H1 (cell line): ENCODE measurements at regions not wholly inside any gene's neighbourhood (a gene's known extent, or its start where the extent isn't known, plus 50 kb on each side); places are given as distances from the start of the nearest gene placed in this dataset.

ENCODE experiments used
- CTCF ChIA-PET: fragments of 300-600 bp; sonication (Branson Sonifier 250); formaldehyde crosslinking; loops from one replicate; lab custom pipeline; 2021; ENCODE audit not compliant: partially characterized antibody; lab: Charles Lee
- POLR2A ChIA-PET: fragments of 300-600 bp; sonication (Branson Sonifier 250); formaldehyde crosslinking; loops from one replicate; lab custom pipeline; 2021; ENCODE audit warnings: inconsistent platforms; ENCODE audit not compliant: partially characterized antibody; lab: Charles Lee
- DNase-seq, 2 experiments: peaks; one replicate each; pipeline versions ENCODE4 v3.0.0 to v3.0.0-alpha.2; 2010 to 2022; ENCODE audit warnings: low spot score in 2 of 2, low read depth in 1 of 2, mixed read lengths in 1 of 2
- FAIRE-seq: peaks from 2 replicates; lab custom pipeline; 2011; peaks lifted over from hg19 to GRCh38; lab: Jason Lieb, UNC
- H2AFZ ChIP-seq: 2 replicates; pipeline ENCODE4 v1.8.1; 2012; ENCODE audit warnings: low read length, inconsistent platforms
- H2AK5ac ChIP-seq: 2 replicates; pipeline ENCODE4 v1.6.1; 2013; ENCODE audit warnings: low read depth, low read length
- H2BK120ac ChIP-seq: replicated peaks from 2 replicates; pipeline ENCODE3; 2013; ENCODE audit warnings: low read depth, low read length, inconsistent platforms
- H2BK12ac ChIP-seq: 2 replicates; pipeline ENCODE4 v1.6.1; 2013; ENCODE audit warnings: low read depth, low read length
- H2BK15ac ChIP-seq: 2 replicates; pipeline ENCODE4 v1.6.1; 2013; ENCODE audit warnings: low read length
- H2BK20ac ChIP-seq: 2 replicates; pipeline ENCODE4 v1.6.1; 2013; ENCODE audit warnings: low read length
- H2BK5ac ChIP-seq: 2 replicates; pipeline ENCODE4 v1.6.1; 2013; ENCODE audit warnings: low read depth, low read length
- H3K14ac ChIP-seq: 2 replicates; pipeline ENCODE4 v1.6.1; 2013; ENCODE audit warnings: inconsistent platforms; ENCODE audit not compliant: insufficient read length
- H3K18ac ChIP-seq: 2 replicates; pipeline ENCODE4 v1.6.1; 2013; ENCODE audit warnings: low read length; ENCODE audit errors: extremely low read depth
- H3K23ac ChIP-seq: 2 replicates; pipeline ENCODE4 v1.6.1; 2013; ENCODE audit warnings: inconsistent platforms; ENCODE audit not compliant: insufficient read length
- H3K23me2 ChIP-seq: 2 replicates; pipeline ENCODE4 v1.6.1; 2013; ENCODE audit warnings: low read depth, low read length
- H3K27ac ChIP-seq: 2 replicates; pipeline ENCODE4 v1.6.1; 2011; ENCODE audit warnings: low read depth, low read length, inconsistent platforms
- H3K27me3 ChIP-seq, 4 experiments: replicated peaks in 1 of 4; 1 replicate in 1 of 4; 2 replicates in 3 of 4; pipeline versions ENCODE4 v1.6.1 to v1.8.1; 2011 to 2013; ENCODE audit warnings: low read length in 3 of 4, mild to moderate bottlenecking in 3 of 4, inconsistent platforms in 2 of 4, mixed read lengths in 2 of 4, moderate library complexity in 1 of 4; ENCODE audit not compliant: control insufficient read depth in 3 of 4, insufficient read depth in 3 of 4; ENCODE audit errors: extremely low read depth in 1 of 4
- H3K36me3 ChIP-seq, 4 experiments: 2 replicates each; pipeline versions ENCODE4 v1.6.1 to v1.8.1; 2011 to 2013; ENCODE audit warnings: mild to moderate bottlenecking in 4 of 4, low read length in 3 of 4, moderate library complexity in 2 of 4, control low read depth in 1 of 4, inconsistent platforms in 1 of 4; ENCODE audit not compliant: insufficient read depth in 4 of 4, control insufficient read depth in 2 of 4
- H3K4ac ChIP-seq: replicated peaks from 2 replicates; pipeline ENCODE3; 2013; ENCODE audit warnings: low read length, low read depth, mixed read lengths, inconsistent platforms; ENCODE audit not compliant: insufficient read length
- H3K4me1 ChIP-seq, 4 experiments: replicated peaks in 1 of 4; 1 replicate in 1 of 4; 2 replicates in 3 of 4; pipeline versions ENCODE4 v1.6.1 to v1.8.1; 2011 to 2013; ENCODE audit warnings: low read length in 3 of 4, inconsistent platforms in 2 of 4, mixed read lengths in 1 of 4; ENCODE audit not compliant: insufficient read depth in 4 of 4, control insufficient read depth in 3 of 4
- H3K4me2 ChIP-seq, 2 experiments: 2 replicates each; pipeline versions ENCODE4 v1.6.1 to v1.8.1; 2011 to 2013; ENCODE audit warnings: low read depth in 2 of 2, low read length in 2 of 2, control low read depth in 1 of 2, inconsistent platforms in 1 of 2, mild to moderate bottlenecking in 1 of 2; ENCODE audit not compliant: insufficient read depth in 1 of 2
- H3K4me3 ChIP-seq, 4 experiments: fragments of 200-600, 300-600 bp in 1 of 4; sonication (generic), shearing (Covaris generic), sonication (Bioruptor Twin) in 1 of 4; 2 replicates each; pipeline versions ENCODE4 v1.5.1 to v1.8.1; 2011 to 2016; ENCODE audit warnings: low read length in 4 of 4, low read depth in 3 of 4, control low read depth in 2 of 4, inconsistent platforms in 2 of 4, mild to moderate bottlenecking in 2 of 4, mixed read lengths in 1 of 4, moderate library complexity in 1 of 4; ENCODE audit not compliant: insufficient read depth in 2 of 4; ENCODE audit errors: extremely low read depth in 1 of 4
- H3K56ac ChIP-seq: replicated peaks from 2 replicates; pipeline ENCODE3; 2013; ENCODE audit warnings: low read depth, mild to moderate bottlenecking, mixed read lengths, low read length, inconsistent platforms; ENCODE audit not compliant: insufficient read length
- H3K79me1 ChIP-seq: 2 replicates; pipeline ENCODE4 v1.6.1; 2013; ENCODE audit warnings: low read depth, low read length, control low read depth
- H3K79me2 ChIP-seq, 2 experiments: 2 replicates each; pipeline versions ENCODE4 v1.6.1 to v1.8.1; 2012 to 2013; ENCODE audit warnings: low read length in 2 of 2, mild to moderate bottlenecking in 2 of 2, inconsistent platforms in 1 of 2; ENCODE audit not compliant: insufficient read depth in 2 of 2, control insufficient read depth in 1 of 2
- H3K9ac ChIP-seq, 4 experiments: replicated peaks in 1 of 4; 1 replicate in 1 of 4; 2 replicates in 3 of 4; pipeline versions ENCODE4 v1.6.1 to v1.8.1; 2011 to 2013; ENCODE audit warnings: low read depth in 3 of 4, low read length in 3 of 4, control low read depth in 2 of 4, mild to moderate bottlenecking in 2 of 4, moderate library complexity in 2 of 4, inconsistent platforms in 1 of 4; ENCODE audit errors: extremely low read depth in 1 of 4
- H3K9me3 ChIP-seq, 2 experiments: 2 replicates each; pipeline versions ENCODE4 v1.6.1 to v1.8.1; 2012 to 2013; ENCODE audit warnings: mild to moderate bottlenecking in 2 of 2, moderate library complexity in 2 of 2, control low read depth in 1 of 2, inconsistent platforms in 1 of 2, low read depth in 1 of 2, low read length in 1 of 2, mixed read lengths in 1 of 2; ENCODE audit not compliant: insufficient read depth in 2 of 2
- H4K20me1 ChIP-seq, 2 experiments: replicated peaks in 1 of 2; 2 replicates each; pipeline versions ENCODE3 to v1.8.1; 2011 to 2013; ENCODE audit warnings: inconsistent platforms in 2 of 2, low read length in 2 of 2, mild to moderate bottlenecking in 1 of 2; ENCODE audit not compliant: insufficient read depth in 2 of 2, control insufficient read depth in 1 of 2
- H4K5ac ChIP-seq: 2 replicates; pipeline ENCODE4 v1.6.1; 2013; ENCODE audit warnings: low read length, low read depth, mixed read lengths, inconsistent platforms; ENCODE audit not compliant: insufficient read length
- H4K8ac ChIP-seq: 2 replicates; pipeline ENCODE4 v1.8.0; 2013; ENCODE audit warnings: mild to moderate bottlenecking, moderate library complexity, low read length, inconsistent platforms; ENCODE audit not compliant: insufficient read depth; ENCODE audit errors: extremely low read depth
- H4K91ac ChIP-seq: replicated peaks from 2 replicates; pipeline ENCODE3; 2013; ENCODE audit warnings: low read length, mixed read lengths, inconsistent platforms; ENCODE audit not compliant: insufficient read length
- ASH2L ChIP-seq: fragments of 200-600, 300-600 bp; sonication (generic); IDR thresholded peaks from one replicate; pipeline ENCODE4 v1.7.1; 2017; ENCODE audit warnings: low read length
- CTBP2 ChIP-seq: IDR thresholded peaks from 2 replicates; pipeline ENCODE4 v1.7.0; 2011; ENCODE audit warnings: borderline replicate concordance, mild to moderate bottlenecking, moderate library complexity, mixed read lengths, low read length; ENCODE audit not compliant: insufficient read depth, insufficient read length
- EZH2 ChIP-seq: fragments of 200-600 bp; sonication (generic); IDR thresholded peaks from 2 replicates; pipeline ENCODE4 v1.7.1; 2012; ENCODE audit warnings: low read depth, mild to moderate bottlenecking, moderate library complexity, low read length, inconsistent platforms; ENCODE audit not compliant: severe bottlenecking
- FOSL1 ChIP-seq: IDR thresholded peaks from 2 replicates; pipeline ENCODE4 v1.6.1; 2011; ENCODE audit warnings: mild to moderate bottlenecking, low read depth, low read length, moderate library complexity; ENCODE audit not compliant: insufficient read depth
- POLR2AphosphoS5 ChIP-seq: IDR thresholded peaks from 2 replicates; pipeline ENCODE4 v1.6.1; 2011; ENCODE audit warnings: low read depth, low read length
- SAP30 ChIP-seq: fragments of 300-600 bp; sonication (generic); IDR thresholded peaks from 2 replicates; pipeline ENCODE4 v1.7.1; 2012; ENCODE audit warnings: low read length, moderate library complexity, mild to moderate bottlenecking, inconsistent platforms; ENCODE audit not compliant: insufficient read depth, insufficient replicate concordance
- SIRT6 ChIP-seq: IDR thresholded peaks from one replicate; pipeline ENCODE4 v1.7.1; 2012; ENCODE audit warnings: low read length, inconsistent platforms
- SIX5 ChIP-seq: IDR thresholded peaks from 2 replicates; pipeline ENCODE4 v1.6.1; 2011; ENCODE audit warnings: mild to moderate bottlenecking, low read depth, low read length
- SP4 ChIP-seq: IDR thresholded peaks from 2 replicates; pipeline ENCODE4 v1.6.1; 2012; ENCODE audit warnings: low read length, inconsistent platforms
- SRF ChIP-seq: IDR thresholded peaks from 2 replicates; pipeline ENCODE4 v1.6.1; 2011; ENCODE audit warnings: mild to moderate bottlenecking, low read depth, low read length, moderate library complexity
- TAF1 ChIP-seq: IDR thresholded peaks from 2 replicates; pipeline ENCODE4 v1.6.1; 2011; ENCODE audit warnings: mild to moderate bottlenecking, low read depth, low read length
- TCF12 ChIP-seq: IDR thresholded peaks from 2 replicates; pipeline ENCODE4 v1.6.1; 2011; ENCODE audit warnings: low read depth, mild to moderate bottlenecking, low read length
- WGBS, 2 experiments: shearing (Covaris generic) in 1 of 2; methylation state at CpG; one replicate each; pipeline versions ENCODE4 v1.1.6 to v1.1.7; 2013 to 2015; ENCODE audit warnings: low lambda C conversion rate in 2 of 2, mixed read lengths in 2 of 2, inconsistent platforms in 1 of 2, low coverage in 1 of 2, missing lambda C conversion rate in 1 of 2; ENCODE audit not compliant: insufficient replicate concordance in 2 of 2, insufficient coverage in 1 of 2, insufficient read length in 1 of 2; ENCODE audit errors: extremely low coverage in 1 of 2, missing lambda C conversion rate in 1 of 2; 5-methylcytosine and 5-hydroxymethylcytosine counted together

DNA sequence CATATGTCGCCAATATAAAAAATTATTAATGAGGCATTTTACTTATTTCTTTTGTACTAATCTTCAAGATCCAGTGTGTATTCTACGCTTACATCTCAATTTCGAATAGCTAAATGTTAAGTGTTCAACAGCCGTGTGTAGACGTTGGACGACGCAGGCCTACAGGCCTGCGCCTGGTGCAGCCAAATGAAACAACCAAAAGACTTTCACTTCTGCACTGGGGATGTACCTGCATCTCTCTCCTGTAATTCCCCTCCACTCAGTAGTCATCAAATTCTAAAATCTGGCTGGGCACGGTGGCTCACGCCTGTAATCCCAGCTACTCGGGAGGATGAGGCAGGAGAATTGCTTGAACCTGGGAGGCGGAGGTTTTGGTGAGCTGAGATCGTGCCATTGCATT is 76.8 kb upstream of the HNRNPU start:
- TF ChIP-seq TCF12 (no peak), SIX5 (no peak), CTBP2 (no peak), TAF1 (no peak), SRF (no peak), ASH2L (no peak), EZH2 (no peak), SAP30 (no peak), SIRT6 (no peak), POLR2AphosphoS5 (no peak), SP4 (no peak), FOSL1 (no peak)
- POLR2A ChIA-PET: interaction anchor here (0.9 to 1.4 kb wide), 2 partner anchors 14 to 28 kb away, joined by 3 read pairs; no protein-coding TSS in a partner anchor
- 95% methylated on average over 13 of the region's 13 CpGs; no CpG with 5 or more reads in 1 of the 2 experiments for WGBS, 2 experiments

More for the DNA sequence above, 76.8 kb upstream of the HNRNPU start:
- CTCF ChIA-PET: interaction anchor here (0.6 to 2.3 kb wide), 3 partner anchors 20 to 140 kb away, joined by 3 to 4 read pairs (median 4); partner anchors contain the start of gene HNRNPU
- no peaks in the 10 kb centered on the region for H3K27me3 ChIP-seq
- H3K79me2 ChIP-seq: no peaks in the 10 kb centered on the region
- no peaks in the 10 kb centered on the region for H3K4me1 ChIP-seq
- H2BK15ac ChIP-seq: no peak overlapping the region
- H2BK20ac ChIP-seq: no peak overlapping the region
- no peak overlapping the region for H3K4me2 ChIP-seq
- no peaks in the 10 kb centered on the region for H3K79me1 ChIP-seq
- DNase-seq (no peak), FAIRE-seq (no peak)
- no peak overlapping the region for H4K91ac ChIP-seq
- H3K23ac ChIP-seq: no peak overlapping the region
- H3K36me3 ChIP-seq: no peaks in the 10 kb centered on the region
- no peak overlapping the region for H3K4me3 ChIP-seq
- no peak overlapping the region for H2BK12ac ChIP-seq
- no peaks in the 10 kb centered on the region; the same call in 1 of the 2 replicates for H3K23me2 ChIP-seq
- H3K14ac ChIP-seq: no peak overlapping the region
- H2AK5ac ChIP-seq: no peak overlapping the region
- no peak overlapping the region for H3K56ac ChIP-seq
- H2BK120ac ChIP-seq: no peak overlapping the region
- H4K5ac ChIP-seq: no peak overlapping the region
- no peaks in the 10 kb centered on the region for H3K9me3 ChIP-seq
- no peak overlapping the region for H4K8ac ChIP-seq
- no peak overlapping the region for H2AFZ ChIP-seq
- H3K4ac ChIP-seq: no peak overlapping the region
- no peak overlapping the region for H3K18ac ChIP-seq
- H2BK5ac ChIP-seq: no peak overlapping the region
- H3K27ac ChIP-seq: no peak overlapping the region
- no peaks in the 10 kb centered on the region for H4K20me1 ChIP-seq
- no peak overlapping the region for H3K9ac ChIP-seq
